HG03439 (cell line): ENCODE measurements at regions not wholly inside any gene's neighbourhood (a gene's known extent, or its start where the extent isn't known, plus 50 kb on each side); places are given as distances from the start of the nearest gene placed in this dataset.

Experiments
- ATAC-seq: cut with Tn5 transposase; IDR thresholded peaks from one replicate; pipeline ENCODE4 v1.9.1; 2021; ENCODE audit warnings: mild to moderate bottlenecking, moderate library complexity; ENCODE audit not compliant: unreplicated experiment

DNA sequence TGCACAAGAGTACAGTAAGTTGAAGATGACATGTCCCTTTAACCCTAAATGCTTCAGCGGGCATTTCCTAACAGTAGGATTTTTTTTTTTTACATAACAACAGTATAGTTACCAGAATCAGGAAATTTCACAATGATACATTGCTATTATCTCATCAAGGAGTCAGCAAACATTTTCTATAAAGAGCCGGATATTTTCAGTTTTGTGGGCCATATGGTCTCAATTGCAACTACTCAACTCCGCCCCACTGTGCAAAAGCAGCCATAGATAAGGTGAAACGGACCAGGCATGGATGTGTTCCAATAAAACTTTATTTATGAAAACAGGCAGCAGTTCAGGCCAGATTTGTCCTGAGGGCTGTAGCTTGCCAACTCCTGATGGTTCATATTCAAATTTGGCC lies 130.6 kb downstream of the SMAD6 start:
- no peak for ATAC-seq

DNA sequence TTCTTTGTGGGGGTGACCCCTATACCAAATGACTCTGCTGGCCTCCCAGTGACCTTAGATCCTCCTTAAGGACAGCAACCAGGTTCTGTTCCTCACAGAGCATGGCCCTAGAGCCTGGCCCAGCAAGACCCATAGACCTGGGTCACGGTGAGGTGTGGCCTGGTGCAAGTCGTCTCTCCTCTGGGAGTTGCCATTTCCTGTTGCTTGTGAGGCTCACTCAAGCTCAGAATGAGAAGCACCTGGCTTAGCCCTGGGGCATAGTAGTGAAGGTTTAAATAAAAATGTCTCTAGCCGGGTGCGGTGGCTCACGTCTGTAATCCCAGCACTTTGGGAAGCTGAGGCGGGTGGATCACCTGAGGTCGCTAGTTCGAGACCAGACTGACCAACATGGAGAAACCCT lies 131.3 kb downstream of the SMAD6 start:
- ATAC-seq = no peak

DNA sequence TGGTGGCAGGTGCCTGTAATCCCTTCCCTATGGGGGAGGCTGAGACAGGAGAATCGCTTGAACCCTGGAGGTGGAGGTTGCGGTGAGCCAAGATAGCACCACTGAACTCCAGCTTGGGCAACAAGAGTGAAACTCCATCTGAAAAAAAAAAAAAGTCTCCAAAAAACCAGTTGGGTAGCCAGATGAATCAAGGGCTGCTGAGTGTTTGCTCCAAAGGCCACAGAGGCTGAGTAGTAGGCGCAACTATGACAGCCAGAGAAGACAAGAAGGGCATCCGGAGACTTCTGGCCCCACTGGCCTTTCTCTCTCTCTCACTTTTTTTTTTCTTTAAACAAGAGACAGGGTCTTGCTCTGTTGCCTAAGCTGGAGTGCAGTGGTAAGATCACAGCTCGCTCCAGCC lies 131.8 kb downstream of the SMAD6 start:
- no peak for ATAC-seq

DNA sequence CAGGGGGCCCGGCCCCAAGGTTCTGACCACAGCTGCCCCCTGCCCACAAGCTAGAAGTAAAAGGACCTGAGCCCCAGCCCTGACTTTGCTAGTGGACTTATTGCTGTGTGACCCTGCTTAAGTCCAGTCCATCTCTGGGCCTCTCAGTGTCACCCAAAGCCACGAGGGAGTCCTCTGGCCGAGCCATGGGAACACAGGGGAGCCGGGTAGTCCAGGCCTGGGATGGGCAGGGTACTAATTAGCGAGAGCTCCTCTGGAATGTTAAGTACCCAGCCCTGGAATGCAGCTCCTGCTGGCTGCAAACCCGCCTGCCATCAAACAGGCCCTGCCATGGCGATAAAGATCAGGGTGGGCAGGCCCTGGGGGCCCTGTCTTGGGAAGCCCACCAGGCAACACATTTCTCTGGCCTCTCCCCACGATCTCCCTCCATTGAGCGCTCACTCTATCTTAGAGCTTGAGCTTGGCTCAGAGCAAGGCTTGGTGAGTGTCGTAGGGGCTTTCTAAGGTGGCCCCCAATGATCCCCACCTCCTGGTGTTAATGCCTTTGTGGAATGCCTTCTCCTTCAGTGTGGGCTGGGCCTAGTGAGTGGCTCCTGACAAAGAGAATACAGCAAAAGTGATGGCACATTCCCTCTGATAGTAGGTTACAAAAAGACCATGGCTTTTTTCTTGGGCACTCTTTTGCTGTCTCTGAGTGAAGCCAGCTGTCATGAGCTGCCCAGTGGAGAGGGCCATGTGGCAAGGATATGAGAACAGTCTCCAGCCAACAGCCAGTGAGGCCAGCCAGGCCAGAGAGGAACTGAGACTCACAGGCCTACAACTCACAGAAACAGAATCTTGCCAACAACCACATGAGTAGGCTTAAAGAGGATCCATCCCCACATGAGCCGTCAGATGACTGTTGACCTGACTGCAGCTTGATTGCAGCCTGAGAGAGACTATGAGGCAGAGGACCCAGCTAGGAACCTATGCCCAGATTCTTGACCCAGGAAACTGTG lies 133.1 kb downstream of the SMAD6 start:
- no peak for ATAC-seq

DNA sequence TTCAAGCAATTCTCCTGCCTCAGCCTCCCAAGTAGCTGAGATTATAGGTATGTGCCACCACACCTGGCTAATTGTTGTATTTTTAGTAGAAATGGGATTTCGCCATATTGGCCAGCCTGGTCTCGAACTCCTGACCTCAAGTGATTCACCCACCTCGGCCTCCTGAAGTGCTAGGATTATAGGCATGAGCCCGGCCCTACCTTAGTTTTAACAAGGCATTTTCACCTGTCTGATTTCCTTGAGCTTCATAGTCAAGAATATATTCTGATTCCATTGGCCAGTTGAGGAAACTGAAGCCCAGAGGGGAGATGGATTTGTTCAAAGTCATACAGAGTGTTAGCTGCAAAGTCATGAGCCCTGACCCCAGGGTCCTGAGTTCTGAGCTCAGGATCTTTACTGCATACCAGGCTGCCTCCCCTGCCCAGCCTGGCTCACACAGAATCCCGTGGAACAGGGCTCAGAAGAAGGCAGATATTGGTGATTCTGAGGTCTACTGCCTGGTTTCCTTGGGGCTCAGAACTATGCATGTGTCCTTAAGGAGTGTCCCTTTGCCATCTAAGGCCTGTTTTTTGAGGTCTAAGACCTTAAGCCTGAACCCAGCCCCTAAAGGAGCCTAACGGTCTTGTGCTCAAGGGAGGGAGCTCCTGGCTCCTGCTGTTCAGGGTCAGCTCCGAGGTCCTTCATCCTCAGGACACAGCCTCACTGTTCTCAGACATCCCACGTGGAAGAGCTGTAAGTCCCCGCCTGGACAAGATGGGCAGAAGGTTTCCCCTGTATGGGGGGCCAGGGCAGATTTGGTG lies 134.4 kb downstream of the SMAD6 start:
- no peak for ATAC-seq

DNA sequence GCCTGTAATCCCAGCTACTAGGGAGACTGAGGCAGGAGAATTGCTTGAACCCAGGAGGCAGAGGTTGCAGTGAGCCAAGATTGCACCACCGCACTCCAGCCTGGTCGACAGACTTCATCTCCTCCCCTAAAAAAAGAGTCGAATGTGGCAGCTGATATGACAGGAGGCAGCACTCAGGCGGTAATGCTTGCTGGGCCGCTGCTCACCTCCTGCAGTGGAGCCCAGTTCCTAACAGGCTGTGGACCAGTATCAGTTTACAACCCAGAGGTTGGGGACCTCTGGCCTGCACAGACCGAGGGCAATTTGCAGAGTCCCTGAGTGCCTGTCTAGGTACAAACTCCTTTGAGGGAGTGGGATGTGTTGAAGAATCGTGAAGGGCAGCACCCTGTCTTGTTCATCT lies 136.2 kb downstream of the SMAD6 start:
- ATAC-seq = no peak

DNA sequence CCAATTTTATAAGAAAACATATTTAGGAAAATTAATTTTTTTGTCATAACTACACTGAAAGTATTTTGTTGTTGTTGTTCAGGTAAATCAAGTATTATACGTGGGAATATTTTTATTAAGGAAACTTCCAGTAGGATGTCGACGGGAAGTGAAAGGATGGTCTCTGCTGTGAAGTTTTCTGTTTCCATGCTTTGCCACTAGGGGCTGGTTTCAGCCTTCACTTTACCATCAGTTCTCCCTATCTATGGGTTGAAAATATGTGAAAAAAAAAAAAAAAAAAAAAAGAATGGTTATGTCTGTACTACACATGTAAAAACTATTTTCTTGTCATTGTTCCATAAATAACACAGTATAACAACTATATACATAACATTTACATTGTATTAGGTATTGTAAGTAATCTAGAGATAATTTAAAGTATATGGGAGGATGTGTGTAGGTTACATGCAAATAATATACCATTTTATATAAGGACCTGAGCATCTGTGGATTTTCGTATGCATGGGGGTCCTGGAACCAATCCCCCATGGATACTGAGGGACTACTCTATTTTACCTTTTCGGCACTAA lies 136.7 kb downstream of the SMAD6 start:
- ATAC-seq = no peak

DNA sequence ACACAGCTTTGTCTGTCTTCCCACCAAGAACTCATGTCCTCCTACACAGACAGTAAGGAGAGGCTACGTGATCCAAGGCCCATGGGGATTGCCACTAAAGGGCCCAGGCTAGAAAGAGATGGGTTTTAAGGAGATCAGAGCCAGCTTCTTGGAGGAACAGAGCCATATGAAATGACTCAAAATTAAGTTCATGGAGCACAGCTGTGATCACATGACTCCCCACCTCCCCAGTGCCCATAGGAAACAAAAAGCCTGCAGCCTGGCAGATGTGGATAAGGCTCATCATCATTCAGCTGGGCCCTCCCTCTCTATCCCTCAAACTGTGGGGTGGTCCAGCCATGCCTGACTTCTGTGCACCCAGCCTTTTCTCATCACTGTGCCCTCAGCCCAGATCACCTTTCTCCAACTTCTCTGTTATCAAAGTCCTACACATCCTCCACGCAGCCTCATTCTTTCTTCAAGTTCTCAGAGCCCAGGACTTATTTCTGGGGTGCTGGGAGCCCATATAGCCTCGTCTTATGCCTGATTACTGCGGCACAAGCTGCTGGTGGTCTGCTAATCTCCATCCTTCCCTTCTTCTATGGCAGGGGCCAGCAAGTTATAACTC lies 137.6 kb downstream of the SMAD6 start:
- ATAC-seq = no peak

DNA sequence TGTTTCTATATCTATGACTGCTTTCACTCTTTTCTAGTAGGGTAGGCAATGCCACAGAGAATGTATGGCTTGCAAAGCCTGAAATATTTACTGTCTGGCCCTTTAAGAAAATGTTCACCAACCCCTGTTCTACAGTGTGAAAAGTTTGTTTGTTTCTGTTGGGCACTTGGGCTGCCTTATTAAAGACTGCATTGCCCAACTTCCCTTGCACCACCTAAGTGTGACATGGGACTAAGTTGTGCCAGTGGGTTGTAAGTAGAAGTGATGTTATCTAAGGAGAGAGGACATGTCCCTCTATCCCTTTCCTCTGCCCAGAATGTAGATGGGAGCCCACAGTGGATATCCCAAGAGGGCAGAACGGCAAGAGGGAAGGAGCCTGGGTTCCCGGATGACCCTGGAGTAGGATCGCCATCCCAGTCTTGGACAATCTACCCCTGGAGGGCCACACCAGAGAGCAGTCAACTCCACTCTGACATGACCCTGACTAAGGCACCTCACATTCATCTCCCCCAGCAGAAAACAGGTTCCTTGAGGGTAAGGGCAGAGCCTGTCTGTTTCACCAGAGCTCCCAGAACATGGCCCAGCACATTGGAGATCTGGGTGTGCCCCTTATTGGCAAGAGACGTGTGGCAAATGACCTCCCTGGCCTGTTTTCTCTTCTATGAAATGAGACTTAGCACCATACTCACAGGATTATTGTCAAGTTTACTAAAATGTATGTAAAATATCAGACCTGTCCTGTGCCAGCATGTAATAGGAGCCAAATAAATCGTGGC lies 138.8 kb downstream of the SMAD6 start:
- no peak for ATAC-seq

DNA sequence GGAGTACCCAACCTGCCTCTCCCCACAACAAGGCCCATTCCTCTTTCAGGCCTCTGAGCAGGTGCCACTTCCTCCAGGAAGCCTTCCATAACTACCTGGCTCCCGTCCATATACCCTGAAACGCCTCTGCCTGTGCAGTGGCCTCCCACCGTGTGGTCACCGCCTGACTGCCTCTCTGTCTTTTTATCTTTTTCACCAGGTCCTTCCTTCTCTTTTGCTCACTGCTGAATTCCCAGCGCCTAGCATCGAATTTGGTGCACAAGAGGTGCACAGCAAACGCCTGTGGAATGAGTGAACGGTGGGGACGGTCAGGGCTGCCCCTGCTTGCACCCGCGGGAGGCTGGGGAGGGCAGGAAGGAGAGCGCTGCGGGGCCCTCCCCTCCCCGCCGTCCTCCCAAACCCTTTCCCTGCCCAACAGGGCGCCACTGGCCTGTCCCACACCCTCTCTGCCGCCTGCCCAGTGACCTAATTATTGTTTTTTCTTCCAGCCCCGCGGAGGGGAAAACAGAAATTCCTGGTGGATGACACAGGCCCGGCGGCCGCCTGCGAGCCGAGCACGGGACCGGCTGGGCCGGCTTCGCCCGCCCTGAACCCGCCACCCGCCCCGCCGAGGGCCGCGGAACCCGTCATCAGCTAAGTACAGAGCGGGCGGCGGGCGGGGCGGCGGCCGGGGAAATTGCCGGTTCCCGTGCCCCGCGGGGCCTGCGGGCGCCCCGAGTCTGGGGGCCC lies 140.1 kb downstream of the SMAD6 start:
- ATAC-seq = no peak

DNA sequence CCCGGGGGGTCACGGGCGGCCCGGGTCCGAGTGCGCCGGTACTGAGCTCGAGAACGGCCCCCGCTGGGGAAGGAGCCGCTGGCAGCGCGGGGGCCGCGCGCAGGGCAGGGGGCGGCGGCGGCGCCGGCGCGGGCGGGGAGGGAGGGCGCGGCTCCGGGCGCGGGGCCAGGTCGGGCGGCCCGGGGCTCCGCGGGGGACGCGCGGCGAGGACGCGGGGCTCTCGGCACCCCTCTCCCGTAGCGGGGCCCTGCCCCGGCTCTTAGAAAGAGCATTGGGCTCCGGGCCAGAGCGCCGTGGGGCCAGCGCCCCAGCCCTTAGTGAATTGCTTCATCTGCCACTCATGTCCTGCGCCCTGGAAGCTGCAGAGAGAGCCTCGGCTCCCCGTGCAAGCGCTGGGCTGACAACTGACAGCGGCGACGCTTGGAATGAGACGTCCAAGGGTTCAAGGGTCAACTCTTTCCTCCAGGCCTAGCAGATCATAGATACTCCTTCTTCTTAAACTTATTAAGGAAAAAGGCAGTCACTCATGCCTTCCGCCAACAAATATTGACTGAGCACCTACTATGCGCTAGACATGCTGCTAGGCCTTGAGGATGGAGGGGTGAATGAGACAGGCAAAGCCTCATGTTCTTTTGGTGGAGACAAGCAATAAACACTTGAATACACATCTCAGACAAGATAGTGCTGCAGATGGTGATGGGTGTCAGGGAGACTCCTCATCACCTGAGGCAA lies 140.8 kb downstream of the SMAD6 start:
- no peak for ATAC-seq

DNA sequence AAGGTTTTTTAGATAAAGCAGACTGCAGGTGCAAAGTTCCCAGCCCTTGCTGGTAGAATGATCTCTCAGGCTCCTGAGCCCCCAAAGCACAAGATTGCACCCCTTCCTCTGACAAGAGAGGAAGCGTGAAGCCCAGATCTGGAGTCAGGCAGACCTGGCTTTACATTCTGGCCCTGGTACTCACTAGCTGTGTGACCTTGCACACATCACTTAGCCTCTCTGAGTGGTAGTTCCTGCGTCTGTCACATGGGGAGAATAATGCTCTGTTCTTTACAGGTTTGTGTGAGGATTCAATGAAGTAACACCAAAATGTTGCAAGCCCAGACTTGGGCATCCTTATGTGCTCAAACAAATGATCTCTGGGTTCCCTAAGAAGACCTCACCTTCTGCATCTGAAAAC lies 141.5 kb downstream of the SMAD6 start:
- ATAC-seq = no peak

DNA sequence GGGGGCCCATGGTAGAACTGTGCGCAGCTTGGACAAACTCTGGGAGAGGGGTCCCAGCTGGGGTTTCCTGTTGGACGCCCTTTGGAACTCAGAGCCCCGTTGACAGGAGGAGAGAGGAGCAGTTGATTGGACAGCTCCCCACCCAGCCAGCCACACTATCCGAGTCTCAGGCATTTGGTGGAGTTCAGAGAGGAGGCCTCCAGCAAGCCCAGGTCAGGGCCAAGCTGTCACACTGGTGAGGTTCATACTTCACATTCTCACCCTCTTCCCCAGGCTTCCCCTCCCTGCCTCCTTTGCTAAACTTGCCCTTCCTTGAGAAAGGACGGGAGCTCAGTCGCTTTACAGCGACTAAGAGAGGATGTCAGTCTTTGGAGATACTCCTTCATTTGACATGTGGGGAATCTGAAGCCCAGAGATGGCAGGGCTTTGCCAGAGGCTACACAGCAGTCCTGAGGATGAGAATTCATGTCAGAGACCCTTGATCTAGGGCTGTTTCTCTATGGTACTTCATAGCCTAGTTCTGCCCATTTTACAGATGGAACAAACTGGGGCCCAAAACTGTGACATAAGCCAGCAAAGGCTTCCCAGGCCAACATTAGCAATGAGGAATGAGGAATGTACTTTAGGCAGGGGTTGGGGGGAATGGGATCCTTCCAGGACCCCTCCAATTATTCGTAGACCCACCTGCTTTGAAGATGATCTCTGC lies 142.2 kb downstream of the SMAD6 start:
- no peak for ATAC-seq

DNA sequence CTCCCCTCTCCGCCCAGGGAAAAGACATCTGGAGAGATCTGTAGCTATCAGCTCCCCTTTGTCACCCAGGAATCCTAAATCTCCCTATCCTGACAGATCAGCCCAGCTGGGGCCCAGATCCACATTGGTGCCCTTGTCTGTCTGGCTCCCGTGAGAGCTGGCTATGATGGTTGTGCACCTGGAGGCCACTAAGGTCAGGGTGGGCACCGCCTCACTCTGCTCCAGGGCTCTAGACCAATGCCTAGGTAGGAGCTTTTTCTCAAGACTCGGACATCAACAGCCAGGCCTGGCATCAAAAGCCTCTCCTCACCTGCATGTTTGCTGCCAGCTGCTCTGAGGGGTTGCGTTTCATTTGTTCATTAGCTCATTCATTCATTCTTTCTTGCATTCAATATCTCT lies 142.7 kb downstream of the SMAD6 start:
- no peak for ATAC-seq

DNA sequence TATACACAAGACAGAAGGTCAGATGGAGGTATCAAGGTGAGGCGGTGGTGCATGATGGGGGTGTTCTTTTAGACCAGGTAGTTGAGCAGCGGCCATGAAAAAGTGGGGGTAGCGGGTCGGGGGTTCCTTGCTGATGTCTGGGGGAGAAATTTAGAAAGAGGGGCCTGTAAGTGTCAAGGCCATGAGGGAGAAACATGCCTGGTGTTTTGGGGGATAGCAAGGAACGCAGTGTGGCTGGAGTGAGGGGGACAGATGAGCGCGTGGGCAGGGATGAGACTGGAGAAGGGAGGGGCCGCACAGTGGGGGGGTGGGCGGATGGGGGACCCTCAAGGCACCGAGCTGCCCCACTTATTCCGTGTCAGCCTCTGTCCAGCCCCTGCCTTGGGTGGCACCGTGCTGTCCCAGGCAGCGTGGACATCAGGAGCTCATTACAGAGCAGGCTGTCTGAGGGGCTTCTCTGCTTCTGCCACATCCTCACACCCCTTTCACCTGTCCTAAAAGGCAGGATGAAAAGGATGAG lies 143.3 kb downstream of the SMAD6 start:
- no peak for ATAC-seq

DNA sequence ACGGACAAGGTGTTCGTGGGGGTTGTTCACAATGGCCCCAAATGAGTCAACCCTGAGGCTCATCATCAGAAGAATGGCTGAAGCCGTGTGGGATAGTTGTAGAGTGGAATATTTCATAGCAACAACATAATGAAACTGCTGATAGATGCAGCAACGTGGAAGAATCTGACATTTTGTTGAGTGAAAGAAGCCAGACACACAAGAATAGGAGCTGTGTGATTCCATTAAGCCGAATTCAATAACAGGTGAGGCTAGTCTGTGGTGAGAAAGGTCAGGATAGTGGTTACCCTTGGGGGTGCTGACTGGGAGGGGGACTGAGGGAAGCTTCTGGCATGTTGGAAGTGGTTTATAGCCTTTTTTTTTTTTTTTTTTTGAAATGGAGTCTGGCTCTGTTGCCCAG lies 144.0 kb downstream of the SMAD6 start:
- ATAC-seq = no peak

DNA sequence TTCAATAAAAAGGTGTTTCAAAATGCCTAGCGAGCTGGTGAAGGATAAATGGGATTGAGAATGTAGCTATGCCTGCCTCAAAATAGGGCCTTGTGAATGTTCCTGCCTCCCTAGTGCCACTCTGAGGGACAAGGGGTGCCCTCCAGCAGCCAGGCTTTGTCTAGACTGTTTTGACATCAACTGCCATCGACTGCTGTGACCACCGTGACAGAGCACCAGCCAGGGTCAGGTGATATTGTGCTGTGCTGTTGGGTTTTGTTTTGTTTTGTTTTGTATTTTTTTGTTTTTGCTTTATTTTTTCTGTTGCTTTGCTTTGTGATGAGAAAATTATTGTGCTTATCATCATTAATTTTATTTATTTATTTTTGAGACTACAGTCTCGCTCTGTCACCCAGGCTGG lies 144.8 kb downstream of the SMAD6 start:
- no peak for ATAC-seq

DNA sequence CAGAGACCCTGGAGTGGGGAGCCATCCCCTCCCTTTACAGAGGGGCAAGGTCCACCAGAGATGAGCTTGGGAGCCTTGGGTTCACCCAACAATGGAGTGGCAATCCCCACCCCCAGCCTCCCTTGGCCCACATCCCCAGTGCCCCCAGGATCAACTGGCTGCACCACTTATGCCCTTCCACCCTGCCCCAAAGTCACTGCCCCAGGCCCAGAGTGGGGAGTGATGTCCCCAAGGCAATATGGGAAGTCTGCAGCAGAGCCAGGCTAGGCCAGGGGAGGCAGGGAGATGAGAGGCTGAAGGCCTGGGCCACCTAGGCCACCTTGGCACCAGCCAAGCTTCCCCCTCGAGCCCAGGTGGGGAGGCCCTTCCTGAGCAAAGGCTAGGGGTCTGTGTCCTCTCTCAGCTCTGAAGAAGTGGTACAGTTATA lies 145.5 kb downstream of the SMAD6 start:
- ATAC-seq = no peak
